Activated naive CD4-positive, alpha-beta T cell (primary cell): ENCODE measurements at regions not wholly inside any gene's neighbourhood (a gene's known extent, or its start where the extent isn't known, plus 50 kb on each side); places are given as distances from the start of the nearest gene placed in this dataset.

ENCODE experiments used
- DNase-seq, 4 experiments: peaks; one replicate each; lab custom pipeline; 2025; lab: John Stamatoyannopoulos, UW

GRCh38 chr15:93870583-93870982 lies 360.8 kb upstream of the MCTP2 start:
- no peak for DNase-seq

- DNase-seq: no peak
Observed at GRCh38 chr15:93866948-93867347, 364.4 kb upstream of the MCTP2 start.

- DNase-seq: no peak
Observed at GRCh38 chr15:93866476-93866875, 364.9 kb upstream of the MCTP2 start.

- no peak for DNase-seq
Observed at GRCh38 chr15:93865586-93865985, 365.8 kb upstream of the MCTP2 start.

DNA sequence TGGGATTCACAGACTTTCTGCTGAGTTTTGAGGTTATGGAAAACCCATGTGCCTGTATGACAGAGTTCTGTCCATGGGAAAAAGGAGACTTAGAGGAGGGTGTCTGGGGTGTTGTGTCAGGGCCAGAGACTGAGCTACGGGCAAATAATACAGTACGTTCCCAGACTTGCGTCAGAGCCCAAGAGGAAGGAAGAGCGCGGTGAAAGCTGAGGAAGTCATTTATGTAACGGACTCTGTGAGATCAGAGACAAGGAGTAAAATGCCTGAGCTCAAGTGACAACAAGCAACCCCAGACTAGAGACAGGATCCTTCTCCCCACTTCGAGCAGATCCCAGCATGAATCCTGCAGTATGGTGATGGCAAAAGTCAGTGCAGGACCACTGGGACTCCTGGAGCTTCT lies 368.6 kb upstream of the MCTP2 start:
- no peak for DNase-seq

- no peak for DNase-seq
Observed at GRCh38 chr15:93861956-93862741, 369.2 kb upstream of the MCTP2 start.

GRCh38 chr15:93861413-93861812 lies 369.9 kb upstream of the MCTP2 start:
- no peak for DNase-seq

GRCh38 chr15:93860701-93861100 lies 370.7 kb upstream of the MCTP2 start:
- DNase-seq: no peak

DNA sequence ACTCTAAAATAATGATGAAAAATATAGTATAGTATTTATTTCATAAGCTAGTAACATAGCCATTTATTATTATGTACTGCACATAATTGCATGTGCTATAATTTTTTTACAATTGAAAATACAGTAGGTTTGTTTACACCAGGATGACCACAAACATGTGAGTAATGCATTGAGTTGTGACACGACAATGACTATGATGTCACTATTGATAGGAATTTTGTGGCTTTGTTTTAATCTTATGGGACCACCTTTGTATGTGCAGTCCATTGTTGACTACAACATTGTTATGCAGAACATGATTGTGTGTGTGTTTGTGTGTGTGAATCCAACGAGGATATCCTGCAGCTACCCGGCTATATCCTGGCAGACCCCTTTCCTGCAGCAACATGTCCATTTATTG lies 372.2 kb upstream of the MCTP2 start:
- no peak for DNase-seq

- DNase-seq: no peak
Observed at GRCh38 chr15:93855181-93855826, 376.1 kb upstream of the MCTP2 start.

GRCh38 chr15:93854088-93854487 lies 377.3 kb upstream of the MCTP2 start:
- no peak for DNase-seq

DNA sequence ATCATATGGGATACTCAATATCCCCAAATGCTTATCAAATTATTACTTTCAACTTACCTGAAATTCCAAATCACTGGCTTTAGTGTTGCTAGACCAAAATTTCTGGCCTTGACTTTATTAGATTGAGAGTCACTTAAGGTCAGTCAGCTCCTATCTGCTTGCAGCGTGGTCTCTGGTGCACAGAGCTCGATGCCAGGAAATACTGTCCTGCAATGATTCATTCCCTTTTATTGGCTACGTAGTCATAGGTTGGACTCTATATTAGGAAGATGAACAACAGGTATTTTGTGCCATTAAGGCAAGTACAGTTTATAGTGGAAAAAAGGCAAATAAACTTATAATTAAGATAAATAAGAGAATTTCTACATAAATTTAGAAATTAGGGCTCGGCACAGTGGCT lies 378.6 kb upstream of the MCTP2 start:
- no peak for DNase-seq

DNA sequence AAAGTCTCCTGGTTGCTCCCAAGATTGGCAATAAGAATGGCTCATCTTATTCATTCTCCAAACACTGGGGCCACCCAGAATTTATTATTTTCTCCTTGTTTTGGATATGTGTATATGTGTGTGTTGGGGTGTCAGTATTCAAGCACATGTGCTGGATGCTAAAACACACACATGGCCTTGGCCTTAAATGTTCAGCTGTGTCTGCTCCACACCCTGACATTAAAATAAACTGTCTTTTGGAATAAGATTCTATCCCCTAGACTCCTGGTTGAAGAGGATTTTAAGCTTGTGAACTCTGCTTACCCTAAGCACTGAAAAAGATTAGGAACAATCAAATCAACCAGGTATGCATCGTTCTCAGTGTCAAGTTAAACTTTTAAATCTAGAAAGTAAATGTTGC lies 382.9 kb upstream of the MCTP2 start:
- DNase-seq: no peak

DNA sequence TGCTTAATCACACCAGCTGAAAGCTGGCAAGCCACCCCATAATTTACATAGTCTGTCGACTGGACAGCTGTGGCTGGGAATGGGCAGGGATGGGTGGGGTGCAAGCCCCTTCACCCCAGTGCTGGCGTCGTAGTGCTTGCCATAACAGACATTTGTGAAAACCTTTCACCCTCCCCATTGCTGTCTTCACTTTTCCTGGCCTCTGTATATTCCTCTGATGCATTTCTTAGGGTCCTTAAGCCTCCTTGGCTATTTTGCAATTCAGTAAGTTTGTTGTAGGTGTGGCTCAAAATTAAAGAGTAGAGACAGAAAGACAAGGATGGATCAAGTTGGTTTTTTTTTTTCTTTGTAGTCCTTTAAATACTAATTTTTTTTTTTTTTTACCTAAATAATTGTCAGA lies 383.3 kb upstream of the MCTP2 start:
- DNase-seq: no peak

GRCh38 chr15:93846148-93846547 lies 385.2 kb upstream of the MCTP2 start:
- DNase-seq: no peak

DNA sequence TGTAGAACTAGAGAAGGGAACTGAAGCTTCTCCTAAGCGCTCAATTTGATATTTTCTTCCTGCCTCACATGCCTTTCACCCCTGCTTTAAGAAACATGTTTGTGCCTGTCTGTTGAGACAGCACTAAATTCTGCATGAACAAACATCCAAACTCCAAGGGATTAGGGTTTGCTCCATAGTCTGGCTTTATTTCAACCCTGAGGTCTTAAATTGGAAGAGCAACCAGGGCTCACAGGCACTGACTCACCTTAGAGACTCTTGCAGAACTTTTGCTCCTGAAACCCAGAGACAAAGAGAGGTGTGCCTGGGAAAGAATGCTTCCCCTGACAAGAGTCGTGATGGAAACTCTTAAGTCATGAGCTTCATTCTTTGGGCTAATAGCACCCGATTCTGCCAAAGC lies 393.9 kb upstream of the MCTP2 start:
- no peak for DNase-seq

- no peak for DNase-seq
Observed at GRCh38 chr15:93835344-93835743, 396.0 kb upstream of the MCTP2 start.

- no peak for DNase-seq
Observed at GRCh38 chr15:93831641-93832040, 399.7 kb upstream of the MCTP2 start.

GRCh38 chr15:93830221-93831080 lies 400.9 kb upstream of the MCTP2 start:
- no peak for DNase-seq

GRCh38 chr15:93829115-93829870 lies 402.1 kb upstream of the MCTP2 start:
- DNase-seq: no peak

DNA sequence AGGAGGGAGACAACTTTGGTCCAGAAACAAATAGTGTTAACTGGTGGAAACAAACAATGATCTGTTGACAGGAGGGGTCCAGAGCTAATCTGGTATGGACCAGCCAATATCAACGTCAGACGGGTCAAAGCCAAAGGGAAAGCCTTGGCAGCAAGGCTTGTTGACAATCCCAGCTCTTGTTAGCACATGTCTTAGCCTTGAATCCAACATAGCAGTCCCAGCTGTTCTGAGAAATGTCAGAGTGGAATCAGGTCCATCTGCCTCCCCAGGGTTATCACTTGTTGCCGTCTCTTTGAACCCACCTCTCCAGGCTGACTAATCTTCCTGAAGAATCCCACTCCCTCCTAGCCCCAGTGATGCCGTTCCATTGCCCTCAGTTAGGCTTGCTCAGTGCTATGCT lies 404.6 kb upstream of the MCTP2 start:
- DNase-seq: no peak

DNA sequence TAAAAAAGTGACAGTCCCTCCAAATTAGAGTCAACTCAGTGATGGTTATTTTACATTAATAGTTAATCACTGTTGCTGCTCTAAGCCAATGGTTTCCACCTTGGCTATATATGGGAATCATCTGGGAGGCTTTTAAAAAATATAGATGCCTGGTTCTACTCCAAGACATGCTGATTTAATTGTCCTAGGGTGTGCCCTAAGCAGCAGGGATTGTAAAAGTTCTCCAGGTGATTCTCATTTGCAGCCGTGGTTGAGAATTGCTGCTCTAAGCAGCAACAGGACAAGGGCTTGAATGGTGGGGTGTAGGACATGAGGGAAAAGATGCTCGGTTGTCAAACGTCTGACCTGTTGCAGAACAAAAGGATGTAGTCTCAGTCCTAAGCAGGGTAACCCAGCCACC lies 405.1 kb upstream of the MCTP2 start:
- no peak for DNase-seq
